Neutrophil (primary cell): ENCODE measurements at regions not wholly inside any gene's neighbourhood (a gene's known extent, or its start where the extent isn't known, plus 50 kb on each side); places are given as distances from the start of the nearest gene placed in this dataset.

Experiments used
- H3K27ac ChIP-seq: fragments of 200-600 bp; sonication (generic); 2 replicates; pipeline ENCODE4 v1.5.1; 2016; ENCODE audit warnings: mild to moderate bottlenecking, moderate library complexity
- H3K27me3 ChIP-seq: fragments of 200-600 bp; sonication (generic); 2 replicates; pipeline ENCODE4 v1.6.0; 2016; ENCODE audit warnings: mild to moderate bottlenecking
- H3K36me3 ChIP-seq: fragments of 200-600 bp; sonication (generic); 2 replicates; pipeline ENCODE4 v1.5.1; 2017
- H3K4me1 ChIP-seq, 2 experiments: fragments of 200-600 bp in 1 of 2; sonication (generic) in 1 of 2; 1 replicate in 1 of 2; 2 replicates in 1 of 2; pipeline versions ENCODE4 v1.5.1 to v1.6.1; 2013 to 2016; ENCODE audit warnings: low read depth in 1 of 2, low read length in 1 of 2, mild to moderate bottlenecking in 1 of 2, moderate library complexity in 1 of 2; ENCODE audit not compliant: control insufficient read depth in 1 of 2, insufficient read depth in 1 of 2
- H3K4me3 ChIP-seq, 2 experiments: fragments of 200-600 bp in 1 of 2; sonication (generic) in 1 of 2; 1 replicate in 1 of 2; 2 replicates in 1 of 2; pipeline ENCODE4 v1.5.1; 2013 to 2016; ENCODE audit warnings: low read depth in 1 of 2, low read length in 1 of 2, mild to moderate bottlenecking in 1 of 2, moderate library complexity in 1 of 2
- H3K9me3 ChIP-seq: fragments of 200-600 bp; sonication (generic); 2 replicates; pipeline ENCODE4 v1.5.1; 2016
- CTCF ChIP-seq: fragments of 200-600 bp; sonication (generic); IDR thresholded peaks from 2 replicates; pipeline ENCODE4 v1.5.1; 2016; ENCODE audit warnings: antibody characterized with exemption

GRCh38 chr2:74779265-74779558 is 54.7 kb upstream of the HK2 start:
- no peaks in the 10 kb centered on the region for H3K27me3 ChIP-seq
- no peak for TF ChIP-seq CTCF
- H3K27ac ChIP-seq: no peak overlapping the region
- no peak overlapping the region for H3K4me3 ChIP-seq
- no peaks in the 10 kb centered on the region for H3K36me3 ChIP-seq
- H3K9me3 ChIP-seq: no peaks in the 10 kb centered on the region
- H3K4me1 ChIP-seq: peaks cover 0 to 11% of the 10 kb centered on the region in 2 experiments

- Histone ChIP-seq H3K4me1 (peaks cover 0 to 11% of the 10 kb centered on the region in 2 experiments), H3K27me3 (no peaks in the 10 kb centered on the region), H3K4me3 (no peak overlapping the region), H3K9me3 (no peaks in the 10 kb centered on the region), H3K36me3 (no peaks in the 10 kb centered on the region), H3K27ac (no peak overlapping the region)
- TF ChIP-seq CTCF: no peak
Observed at GRCh38 chr2:74779587-74780135, 54.3 kb upstream of the HK2 start.
